ENCODE measurements at regions not wholly inside any gene's neighbourhood (a gene's known extent, or its start where the extent isn't known, plus 50 kb on each side); places are given as distances from the start of the nearest gene placed in this dataset.
A peak's percentile ranks its signal among the peaks of the same experiment; 100 is the strongest.

GRCh38 chr6:163729127-163729872 lies 314.8 kb downstream of the QKI start:
- ATAC-seq (ENCODE audit: poor library complexity) (no peak), DNase-seq (no peak)
- intact Hi-C loops (cut with DNase I), result no loop called here

- intact Hi-C loops (cut with DNase I), result no loop called here
- no peak for DNase-seq
- no peak for ATAC-seq (ENCODE audit: poor library complexity)
These were observed 314.1 kb downstream of the QKI start for GRCh38 chr6:163728442-163729126.

- no peak for DNase-seq
These were observed 311.6 kb downstream of the QKI start for GRCh38 chr6:163726037-163726695.

GRCh38 chr6:163725008-163725941 lies 310.8 kb downstream of the QKI start:
- DNase-seq (no peak), ATAC-seq (ENCODE audit: poor library complexity) (no peak)
- intact Hi-C loops (cut with DNase I), result no loop called here

More at GRCh38 chr6:163726037-163726695, 311.6 kb downstream of the QKI start:
- intact Hi-C loops (cut with DNase I), result no loop called here
- ATAC-seq (ENCODE audit: poor library complexity), result no peak

GRCh38 chr6:163724196-163724595 lies 309.7 kb downstream of the QKI start:
- DNase-seq, result no peak
- intact Hi-C loops (cut with DNase I), result no loop called here
- ATAC-seq (ENCODE audit: poor library complexity), result no peak

- intact Hi-C loops (cut with DNase I), result no loop called here
- no peak for ATAC-seq (ENCODE audit: poor library complexity)
These were observed 309.2 kb downstream of the QKI start for GRCh38 chr6:163723759-163724158.

GRCh38 chr6:163721922-163722692 lies 307.6 kb downstream of the QKI start:
- intact Hi-C loops (cut with DNase I), result no loop called here
- ATAC-seq (ENCODE audit: poor library complexity) (no peak), DNase-seq (no peak)

More at GRCh38 chr6:163723759-163724158, 309.2 kb downstream of the QKI start:
- no peak for DNase-seq

GRCh38 chr6:163721435-163721834 lies 306.9 kb downstream of the QKI start:
- no peak for DNase-seq
- no peak for ATAC-seq (ENCODE audit: poor library complexity)
- intact Hi-C loops (cut with DNase I), result no loop called here

GRCh38 chr6:163720460-163721235 lies 306.1 kb downstream of the QKI start:
- intact Hi-C loops (cut with DNase I), result no loop called here
- ATAC-seq (ENCODE audit: poor library complexity) (peak; percentile 42), DNase-seq (no peak)

GRCh38 chr6:163720005-163720404 lies 305.5 kb downstream of the QKI start:
- intact Hi-C loops (cut with DNase I), result no loop called here

GRCh38 chr6:163719028-163719742 lies 304.7 kb downstream of the QKI start:
- DNase-seq, result no peak
- intact Hi-C loops (cut with DNase I), result no loop called here
- no peak for ATAC-seq (ENCODE audit: poor library complexity)

More at GRCh38 chr6:163720005-163720404, 305.5 kb downstream of the QKI start:
- DNase-seq, result no peak
- peak; percentile 64 for ATAC-seq (ENCODE audit: poor library complexity)

GRCh38 chr6:163718537-163718936 lies 304.0 kb downstream of the QKI start:
- intact Hi-C loops (cut with DNase I), result no loop called here
- DNase-seq (no peak), ATAC-seq (ENCODE audit: poor library complexity) (no peak)

GRCh38 chr6:163717106-163717764 lies 302.7 kb downstream of the QKI start:
- ATAC-seq (ENCODE audit: poor library complexity), result no peak
- intact Hi-C loops (cut with DNase I), result no loop called here

GRCh38 chr6:163716690-163717089 lies 302.2 kb downstream of the QKI start:
- intact Hi-C loops (cut with DNase I), result no loop called here
- no peak for DNase-seq
- no peak for ATAC-seq (ENCODE audit: poor library complexity)

More at GRCh38 chr6:163717106-163717764, 302.7 kb downstream of the QKI start:
- DNase-seq, result no peak

GRCh38 chr6:163715846-163716245 lies 301.3 kb downstream of the QKI start:
- intact Hi-C loops (cut with DNase I), result no loop called here
- ATAC-seq (ENCODE audit: poor library complexity), result no peak

GRCh38 chr6:163714179-163714578 lies 299.7 kb downstream of the QKI start:
- ATAC-seq (ENCODE audit: poor library complexity) (no peak), DNase-seq (no peak)
- intact Hi-C loops (cut with DNase I), result no loop called here

More at GRCh38 chr6:163715846-163716245, 301.3 kb downstream of the QKI start:
- DNase-seq, result no peak
